GM18520 (cell line): ENCODE measurements at regions not wholly inside any gene's neighbourhood (a gene's known extent, or its start where the extent isn't known, plus 50 kb on each side); places are given as distances from the start of the nearest gene placed in this dataset.
"Not testable (repeated sequence)": the region's sequence is repeated elsewhere in the genome, so short reads cannot be mapped to it uniquely, and the experiment has no call there.

ENCODE experiments used
- ATAC-seq: cut with Tn5 transposase; IDR thresholded peaks from one replicate; pipeline ENCODE4 v1.9.1; 2021; ENCODE audit not compliant: unreplicated experiment

DNA sequence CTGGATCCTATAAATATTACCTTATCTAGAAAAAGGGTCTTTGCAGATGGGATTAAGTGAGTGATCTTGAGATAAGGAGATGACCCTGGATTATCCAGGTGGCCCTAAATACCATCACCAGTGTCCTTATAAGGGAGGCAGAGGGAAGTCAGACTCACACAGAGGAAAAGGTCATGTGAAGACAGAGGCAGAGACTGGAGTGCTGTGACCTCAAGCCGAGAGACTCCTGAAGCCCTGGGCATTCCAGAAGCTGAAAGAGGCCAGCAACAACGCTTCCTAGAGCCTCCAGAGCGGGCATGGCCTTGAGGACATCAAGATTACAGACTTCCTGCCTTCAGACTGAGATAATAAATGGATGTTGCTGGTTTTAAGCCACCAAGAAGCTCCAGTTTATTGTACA is 118.8 kb downstream of the ATPSCKMT start:
- ATAC-seq, result no peak

DNA sequence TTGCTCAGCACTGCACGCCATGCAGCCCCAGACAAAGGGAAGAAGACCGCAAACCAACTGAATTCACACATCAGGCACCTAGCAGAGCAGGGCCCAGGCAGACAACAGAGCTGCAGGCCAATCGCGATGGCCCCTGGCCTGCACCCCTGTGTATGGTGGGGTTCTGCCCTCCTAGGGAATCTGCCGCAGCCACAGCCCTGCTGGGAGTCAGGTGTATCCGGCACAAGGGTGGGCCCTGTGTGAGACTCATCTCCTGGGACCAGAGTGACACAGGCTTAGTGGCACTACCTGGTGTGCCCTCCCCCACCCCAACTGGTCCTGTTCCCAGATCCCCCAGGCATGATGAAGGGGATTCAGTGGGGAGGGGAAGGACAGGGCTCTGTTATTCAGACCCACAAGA is 122.8 kb downstream of the ATPSCKMT start:
- no peak for ATAC-seq

DNA sequence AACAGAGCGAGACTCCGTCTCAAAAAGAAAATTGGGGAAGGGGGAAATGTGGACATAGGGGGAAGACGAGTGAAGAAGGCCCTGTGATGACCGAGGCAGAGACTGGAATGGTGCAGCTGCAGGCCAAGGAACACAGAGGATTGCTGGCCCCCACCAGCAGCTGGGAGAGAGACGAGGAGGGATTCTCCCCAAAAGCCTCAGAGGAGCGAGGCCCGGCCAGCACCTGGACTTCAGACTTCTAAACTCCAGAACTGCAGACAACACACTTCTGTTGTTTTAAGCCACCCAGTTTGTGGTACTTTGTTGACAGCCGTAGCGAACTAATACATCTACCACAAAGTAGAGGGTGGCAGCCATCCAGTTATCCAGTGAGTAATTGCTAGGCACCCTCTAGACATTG is 124.6 kb downstream of the ATPSCKMT start:
- no peak for ATAC-seq

DNA sequence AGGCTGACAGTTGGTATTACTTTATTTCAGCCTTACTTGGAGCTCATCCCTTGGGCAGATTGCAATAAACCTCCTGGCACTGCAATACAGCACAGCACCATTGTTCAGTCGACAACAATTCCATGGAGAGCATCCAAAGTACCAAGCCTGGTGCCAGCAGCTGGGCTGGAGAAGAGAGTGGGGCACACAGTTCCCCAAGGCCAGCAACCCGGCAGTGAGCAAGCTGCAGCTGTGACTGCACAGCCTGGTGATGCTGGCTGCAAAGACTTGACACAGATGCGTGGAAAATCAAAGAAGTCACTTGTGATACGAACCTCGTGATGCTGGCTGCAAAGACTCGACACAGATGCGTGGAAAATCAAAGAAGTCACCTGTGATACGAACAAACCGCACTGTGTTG is 125.4 kb downstream of the ATPSCKMT start:
- ATAC-seq, result no peak

DNA sequence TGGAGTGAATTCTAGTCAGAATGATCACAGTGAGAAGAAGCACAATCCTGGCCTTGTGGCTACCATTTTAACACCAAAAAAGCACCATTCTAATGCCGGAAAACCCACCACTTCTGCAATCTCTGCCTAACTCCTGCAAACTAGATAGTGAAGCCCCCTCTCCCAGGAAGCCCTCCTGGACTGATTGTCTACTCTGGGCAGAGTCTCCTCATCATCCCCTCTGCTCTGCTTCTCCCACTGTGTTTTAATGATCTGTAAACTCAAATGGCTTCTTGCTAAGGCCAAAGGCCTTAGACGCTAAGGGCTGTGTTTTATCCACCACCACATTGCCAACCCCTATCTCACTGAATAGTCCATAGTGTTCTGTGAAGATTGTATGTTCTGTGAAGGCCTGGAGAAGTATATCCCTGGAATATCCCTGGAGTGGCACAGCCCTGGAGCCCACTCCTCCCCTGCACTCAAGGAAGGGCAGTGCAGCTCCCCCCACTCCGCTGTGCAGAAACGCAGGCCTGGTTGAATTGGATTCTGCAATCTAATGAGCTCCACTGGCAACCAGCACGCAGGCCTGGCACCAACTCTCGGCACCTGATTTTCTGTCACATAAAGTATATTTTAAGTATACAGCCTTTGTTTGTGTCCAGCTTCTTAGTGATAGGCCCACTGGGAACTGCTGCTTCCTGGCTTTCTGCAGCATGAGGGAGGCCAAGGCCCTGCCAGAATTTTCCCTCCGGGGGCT is 126.3 kb downstream of the ATPSCKMT start:
- no peak for ATAC-seq

DNA sequence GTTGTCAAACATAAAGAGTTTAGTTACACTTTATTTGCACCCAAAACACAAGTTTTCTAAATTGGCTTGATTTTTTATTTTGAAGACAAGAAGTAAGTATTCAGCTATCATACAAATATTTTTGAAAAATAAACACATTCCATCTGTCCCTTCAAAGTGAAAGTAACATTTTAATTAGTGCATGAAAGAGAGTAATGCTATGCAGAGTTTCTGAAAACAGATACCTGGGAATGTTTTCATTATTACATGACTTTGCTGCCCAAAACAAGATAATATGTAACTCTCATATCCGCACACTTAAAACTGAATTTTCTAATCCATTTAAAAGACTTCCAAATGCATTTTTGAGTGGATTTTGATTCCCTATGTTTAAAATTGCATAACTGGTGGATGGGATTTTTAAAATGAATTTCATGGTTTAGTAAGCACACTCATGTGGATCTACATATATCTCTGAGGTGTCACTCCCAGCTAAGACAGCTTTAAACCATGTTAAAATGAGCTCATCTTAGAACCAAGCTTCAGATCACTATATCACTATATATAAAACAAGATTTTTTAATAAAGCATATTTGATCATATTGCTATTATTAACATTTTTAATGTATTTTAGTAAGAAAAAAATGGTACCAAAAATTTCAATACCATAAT is 127.5 kb downstream of the ATPSCKMT start:
- no peak for ATAC-seq

DNA sequence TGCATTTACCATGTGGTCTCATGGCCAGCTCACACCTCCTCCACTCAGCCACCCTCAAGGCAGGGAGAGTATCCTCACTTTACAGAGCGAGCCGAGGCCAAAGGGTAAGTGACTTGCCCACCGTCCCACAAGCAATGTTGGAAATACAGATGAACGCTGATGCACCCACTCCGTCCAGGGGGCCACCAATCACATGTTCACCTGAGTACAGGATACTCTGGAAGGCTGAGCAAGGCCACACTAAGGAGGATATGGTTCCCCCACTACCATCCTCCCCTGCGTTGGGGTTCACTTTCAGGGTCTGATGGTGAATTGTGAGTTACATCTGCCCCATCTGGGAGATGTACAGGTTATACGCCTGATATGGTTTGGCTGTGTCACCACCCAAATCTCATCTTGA is 128.8 kb downstream of the ATPSCKMT start:
- ATAC-seq, result no peak

DNA sequence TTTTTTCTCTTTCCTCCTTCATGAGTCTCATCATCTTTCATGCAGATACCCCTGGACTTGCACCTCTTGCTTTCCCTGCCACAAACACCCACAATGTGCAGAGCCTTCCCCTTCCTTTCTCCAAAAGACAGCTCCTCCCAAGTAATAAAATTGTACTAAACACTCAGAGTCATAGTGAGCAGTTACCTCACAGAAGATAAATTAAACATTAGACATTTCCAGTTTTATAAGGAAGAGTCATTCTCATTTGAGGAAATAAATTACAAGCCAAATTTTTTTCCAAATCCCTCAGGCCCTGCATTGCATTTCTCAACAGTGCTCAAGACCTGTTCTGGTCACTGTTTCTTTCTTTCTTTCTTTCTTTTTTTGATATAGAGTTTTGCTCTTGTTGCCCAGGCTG is 131.5 kb downstream of the ATPSCKMT start:
- ATAC-seq, result no peak

DNA sequence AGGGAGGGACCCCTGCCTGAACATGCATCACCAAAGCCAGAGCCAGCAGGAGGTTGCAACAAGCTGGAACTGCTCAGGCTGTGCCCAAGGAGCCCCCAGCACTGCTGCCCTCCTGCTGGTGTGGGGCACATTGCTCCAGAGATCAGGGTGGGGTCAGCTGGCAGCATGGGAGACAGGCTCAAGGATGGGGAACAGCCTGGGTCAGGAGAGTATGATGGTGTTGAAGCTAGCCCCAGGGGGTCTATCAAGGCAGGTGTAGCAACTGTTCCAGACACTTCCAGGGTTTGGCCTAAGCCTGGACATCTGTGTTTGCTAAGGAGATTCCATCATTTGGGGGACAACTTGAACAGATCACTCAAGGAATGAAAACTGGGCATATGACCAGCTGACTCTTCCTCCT is 133.1 kb downstream of the ATPSCKMT start:
- ATAC-seq, result no peak

DNA sequence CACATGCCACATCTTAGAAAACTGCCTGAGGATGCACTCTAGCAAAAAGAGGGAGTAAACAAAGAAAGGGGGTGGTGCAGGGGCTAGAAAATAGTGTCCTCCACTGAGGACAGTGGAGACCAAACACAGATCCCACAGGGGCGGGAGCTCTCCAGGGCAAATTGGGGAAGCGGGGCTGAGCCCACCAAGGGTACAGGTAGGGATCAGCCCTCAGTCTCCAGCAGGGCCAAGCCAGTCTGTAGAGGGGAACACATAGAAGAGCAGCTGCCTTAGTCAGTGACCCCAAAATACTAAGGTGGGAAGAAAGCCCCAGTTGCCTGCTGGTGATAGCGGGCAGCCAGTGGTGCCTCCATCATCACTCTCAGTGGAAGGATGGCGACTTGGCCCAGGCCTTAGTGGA is 134.0 kb downstream of the ATPSCKMT start:
- no peak for ATAC-seq

DNA sequence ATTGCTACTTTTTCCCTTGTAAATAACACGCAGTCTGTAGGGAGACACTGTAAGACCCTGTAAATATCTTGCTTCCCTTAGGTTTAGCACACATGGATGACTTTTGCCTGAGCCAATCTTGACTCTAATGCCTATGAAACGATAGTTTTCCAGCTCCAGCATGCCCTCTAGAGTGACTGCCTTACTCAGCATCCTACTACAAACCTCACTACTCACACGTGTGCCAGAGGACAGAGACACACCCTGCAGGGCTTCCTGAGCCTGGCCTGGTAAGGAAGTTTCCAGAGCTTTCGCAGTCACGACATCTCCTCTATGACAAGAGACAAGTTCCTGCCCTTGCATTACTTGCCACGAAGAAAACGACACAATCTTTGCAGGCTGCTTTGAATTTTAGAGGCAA is 138.1 kb downstream of the ATPSCKMT start:
- ATAC-seq, result no peak

DNA sequence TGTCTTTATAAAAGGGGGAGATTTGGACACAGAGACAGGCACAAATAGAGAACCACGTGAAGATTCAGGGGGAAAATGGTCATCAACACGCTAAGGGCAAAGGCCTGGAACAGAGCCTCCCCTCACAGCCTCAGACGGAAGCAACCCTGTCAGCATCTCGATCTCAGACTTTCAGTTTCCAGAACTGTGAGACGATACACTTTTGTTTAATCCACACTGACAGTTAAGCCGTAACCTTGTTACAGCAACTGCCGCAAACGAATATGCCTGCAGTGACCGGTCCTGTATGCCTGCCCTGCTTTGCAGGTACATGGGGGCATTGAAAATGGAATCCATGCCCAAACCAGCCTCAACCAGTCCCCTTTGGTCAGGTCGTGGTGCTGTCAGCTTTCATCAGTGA is 139.5 kb downstream of the ATPSCKMT start:
- ATAC-seq, result no peak

DNA sequence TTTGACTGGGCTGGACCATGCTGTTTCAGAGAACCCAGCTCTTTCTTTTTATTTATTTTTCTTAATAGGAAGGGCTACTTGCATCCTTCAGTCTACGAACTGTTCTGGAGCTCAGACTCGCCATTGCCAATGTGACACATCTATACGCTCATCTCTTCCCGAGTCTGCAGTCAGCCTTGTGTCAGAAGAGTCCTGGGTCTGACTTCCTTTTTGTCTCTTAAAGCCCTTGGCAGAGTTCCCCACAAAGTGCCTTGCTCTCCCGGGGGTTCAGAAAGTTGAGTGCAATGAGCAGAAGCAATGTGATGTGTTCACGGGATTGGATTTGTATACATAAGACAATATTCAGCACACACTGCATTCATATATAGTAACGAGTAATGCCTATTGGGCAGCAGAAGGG is 140.4 kb downstream of the ATPSCKMT start:
- no peak for ATAC-seq

DNA sequence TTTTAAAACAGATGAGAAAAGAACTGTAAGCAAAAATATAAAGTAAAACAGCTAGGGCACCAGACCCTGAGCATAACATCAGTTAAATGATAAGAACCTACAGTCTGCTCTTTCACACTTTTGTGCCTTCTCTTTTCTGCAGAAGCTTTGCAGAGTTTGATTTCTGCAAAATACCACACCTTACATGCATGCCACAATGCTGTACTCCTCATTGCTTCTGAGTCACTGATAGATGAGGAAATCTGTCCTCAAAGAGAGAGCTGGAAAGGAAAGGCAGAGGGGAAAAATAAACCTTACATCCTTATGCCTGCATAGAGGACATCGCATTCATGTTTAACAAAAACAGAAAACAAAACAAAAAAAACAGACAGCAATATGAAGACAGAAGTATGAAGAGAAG is 142.9 kb downstream of the ATPSCKMT start:
- no peak for ATAC-seq

DNA sequence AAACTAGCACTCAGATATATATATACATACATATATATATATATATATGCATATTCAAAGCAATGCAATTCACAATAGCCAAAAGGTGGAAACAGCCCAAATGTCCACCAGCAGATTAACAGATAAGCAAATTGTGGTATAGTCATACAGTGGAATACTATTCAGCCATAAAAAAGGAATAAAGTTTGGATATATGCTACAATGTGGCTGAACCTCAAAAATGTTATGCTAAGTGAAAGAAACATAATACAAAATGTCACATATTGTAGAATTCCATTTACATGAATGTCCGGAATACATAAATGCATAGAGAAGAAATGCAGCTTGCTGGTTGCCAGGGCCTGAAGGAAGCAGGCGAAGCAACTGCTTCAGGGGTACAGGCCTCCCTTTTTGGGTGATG is 143.4 kb downstream of the ATPSCKMT start:
- no peak for ATAC-seq

DNA sequence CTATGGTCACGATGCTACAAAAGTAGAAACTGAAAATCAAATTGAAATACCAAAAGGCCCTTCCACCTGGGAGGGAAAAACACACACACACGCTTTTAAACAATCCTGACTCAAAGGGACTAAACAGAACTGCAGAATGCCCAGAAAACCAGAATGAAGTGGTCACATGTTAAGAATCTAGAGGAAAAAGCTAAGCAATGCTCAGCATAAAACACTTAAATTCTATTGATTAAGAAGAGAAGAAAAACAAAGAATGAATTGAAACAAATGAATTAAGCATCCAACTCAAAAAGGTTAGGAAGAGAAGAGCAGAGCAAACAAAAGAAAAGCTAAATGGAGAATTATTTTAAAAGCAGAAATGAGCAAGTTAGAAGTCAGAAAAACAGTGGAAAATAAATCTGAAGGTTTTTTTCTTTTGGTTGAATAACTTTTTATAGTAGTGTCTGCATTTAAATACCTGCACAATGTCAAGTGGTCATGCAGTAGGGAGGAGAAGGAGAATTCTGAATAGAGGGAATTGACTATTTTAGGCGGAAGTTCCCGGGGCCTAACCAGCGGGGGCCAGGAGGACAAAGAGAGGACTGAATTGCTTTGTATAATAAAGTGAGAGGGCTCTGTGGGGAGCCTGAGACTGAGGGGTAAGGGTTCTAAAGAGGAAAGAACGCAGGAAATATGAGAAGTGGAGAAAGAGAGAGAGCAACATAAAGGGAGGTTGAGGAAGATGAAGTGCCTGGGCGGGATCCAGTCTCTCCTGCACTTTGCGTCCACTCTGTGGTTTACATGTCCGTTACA is 146.8 kb downstream of the ATPSCKMT start:
- no peak for ATAC-seq

DNA sequence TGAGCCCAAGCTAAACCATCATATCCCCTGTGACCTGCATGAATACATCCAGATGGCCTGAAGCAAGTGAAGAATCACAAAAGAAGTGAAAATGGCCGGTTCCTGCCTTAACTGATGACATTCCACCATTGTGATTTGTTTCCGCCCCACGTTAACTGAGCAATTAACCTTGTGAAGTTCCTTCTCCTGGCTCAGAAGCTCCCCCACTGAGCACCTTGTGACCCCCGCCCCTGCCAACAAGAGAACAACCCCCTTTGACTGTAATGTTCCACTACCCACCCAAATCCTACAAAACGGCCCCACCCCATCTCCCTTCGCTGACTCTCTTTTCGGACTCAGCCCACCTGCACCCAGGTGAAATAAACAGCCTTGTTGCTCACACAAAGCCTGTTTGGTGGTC is 147.5 kb downstream of the ATPSCKMT start:
- not testable (repeated sequence) for ATAC-seq

DNA sequence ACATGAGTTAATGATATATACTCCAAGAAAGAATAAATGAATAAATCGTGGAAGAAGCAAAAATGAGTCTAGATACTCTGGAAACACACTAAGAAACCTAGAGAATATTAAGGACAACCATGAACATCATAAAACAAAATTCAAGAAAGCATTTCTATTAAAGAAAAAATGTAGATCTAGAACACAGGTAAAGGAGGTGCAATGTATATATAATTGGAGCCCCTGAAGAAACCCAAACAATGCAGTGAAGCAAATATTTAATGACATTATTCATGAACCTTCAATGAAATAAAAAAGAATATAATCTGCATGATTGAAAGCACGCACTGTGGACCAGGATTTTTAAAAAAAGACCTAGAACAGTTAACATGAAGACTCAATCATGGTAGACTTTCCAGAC is 150.1 kb downstream of the ATPSCKMT start:
- no peak for ATAC-seq

DNA sequence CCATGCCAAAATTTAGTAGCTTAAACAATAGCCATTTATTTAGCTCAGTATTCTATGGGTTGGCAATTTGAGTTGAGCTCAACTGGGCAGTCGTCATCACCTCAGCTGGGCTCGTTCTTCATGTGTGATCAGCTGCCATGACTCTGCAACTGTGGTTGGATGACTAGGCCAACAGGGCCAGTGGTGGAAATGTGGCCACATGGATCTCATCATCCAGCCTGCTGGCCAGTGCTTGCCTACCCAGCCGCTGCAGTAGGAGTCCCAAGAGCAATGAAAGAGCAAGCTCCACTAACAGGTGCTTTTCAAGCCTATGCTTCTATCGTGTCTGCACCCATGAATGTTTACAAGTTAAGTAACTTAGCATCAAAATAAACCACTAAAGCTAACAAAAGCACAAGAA is 158.0 kb downstream of the ATPSCKMT start:
- ATAC-seq, result no peak

DNA sequence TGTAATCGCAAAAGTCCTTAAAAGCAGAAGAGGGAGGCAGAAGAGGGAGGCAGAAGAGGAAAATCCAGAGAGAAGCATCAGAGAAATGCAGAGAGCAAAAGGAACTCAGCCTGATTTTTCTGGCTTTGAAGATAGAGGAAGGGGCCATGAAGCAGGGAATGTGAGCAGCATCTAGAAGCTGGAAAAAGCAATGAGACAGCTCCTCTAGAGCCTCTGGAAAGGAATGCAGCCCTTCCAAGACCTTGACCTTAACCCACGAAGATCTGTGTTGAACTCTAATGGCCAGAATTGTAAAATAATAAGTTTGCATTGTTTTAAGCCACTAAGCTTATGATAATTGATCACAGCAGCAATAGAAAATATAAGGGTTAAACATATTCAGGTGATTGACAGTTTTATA is 159.6 kb downstream of the ATPSCKMT start:
- no peak for ATAC-seq

DNA sequence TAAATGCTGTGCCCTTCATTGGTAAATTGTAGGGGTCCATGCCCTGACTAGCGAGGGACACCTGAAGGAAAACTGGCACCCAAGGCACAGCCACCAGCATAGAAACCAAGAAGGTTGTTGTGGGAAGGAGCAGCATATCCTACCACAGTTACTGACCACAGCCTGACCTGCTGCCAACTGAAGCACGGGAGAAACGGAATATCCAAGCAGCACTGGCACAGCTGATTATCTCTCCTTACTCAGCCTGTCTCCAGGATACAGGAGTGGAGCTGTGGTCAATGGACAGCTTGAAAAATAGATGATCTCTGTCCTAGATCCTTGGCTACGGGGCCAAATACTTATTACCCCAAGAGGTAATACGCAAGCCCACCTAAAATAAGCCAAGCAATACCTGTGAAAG is 164.5 kb downstream of the ATPSCKMT start:
- no peak for ATAC-seq

DNA sequence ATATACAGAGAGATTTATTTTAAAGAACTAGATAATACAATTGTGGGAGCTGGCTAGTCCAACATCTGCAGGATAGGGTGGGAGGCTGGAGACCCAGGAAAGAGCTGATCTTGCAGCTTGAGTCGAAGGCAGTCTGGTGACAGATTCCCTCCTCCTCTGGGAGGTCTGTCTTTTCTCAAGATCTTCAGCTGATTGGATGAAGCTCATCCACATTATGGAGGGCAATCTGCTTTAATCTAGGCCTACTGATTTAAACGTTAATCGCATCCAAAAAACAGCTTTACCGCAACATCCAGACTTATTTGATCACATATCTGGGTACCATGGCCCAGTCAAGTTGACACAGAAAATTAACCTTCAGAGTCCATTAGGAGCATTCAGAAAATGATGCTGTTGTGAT is 168.1 kb downstream of the ATPSCKMT start:
- ATAC-seq, result no peak
